K562 (cell line): ENCODE measurements at regions not wholly inside any gene's neighbourhood (a gene's known extent, or its start where the extent isn't known, plus 50 kb on each side); places are given as distances from the start of the nearest gene placed in this dataset.

Experiments used
- ATAC-seq: fragments of 200-7000 bp; cut with Tn5 transposase; 3 replicates; pipeline ENCODE4 v1.9.1; 2020; ENCODE audit warnings: moderate library complexity
- BruUV-seq: library from RNA; stranded (reverse); fragments of 400-500 nt; replicated peaks from 2 replicates; lab custom pipeline; 2021; lab: Mats Ljungman, UMichigan
- CTCF ChIA-PET: fragments of 300-600 bp; formaldehyde crosslinking; extraction: SDS; loops from one replicate; lab custom pipeline; 2021; ENCODE audit warnings: low intra/inter-chr PET ratio; lab: Yijun Ruan, JAX
- POLR2A ChIA-PET: fragments of 300-600, 350-650 bp; sonication (Branson Sonifier 250); formaldehyde crosslinking; extraction: SDS; loops from one replicate; lab custom pipeline; 2021; ENCODE audit warnings: antibody characterized with exemption, inconsistent platforms; lab: Yijun Ruan, JAX
- DNase-seq, 4 experiments: peaks; one replicate each; pipeline versions ENCODE4 v3.0.0 to v3.0.0-alpha.2; 2011 to 2018; ENCODE audit warnings: low spot score in 3 of 4, mixed read lengths in 3 of 4; ENCODE audit errors: extremely low read depth in 1 of 4
- FAIRE-seq: peaks from 2 replicates; lab custom pipeline; 2011; peaks lifted over from hg19 to GRCh38; lab: Jason Lieb, UNC
- H2AFZ ChIP-seq: 2 replicates; pipeline ENCODE4 v1.6.0; 2011; ENCODE audit warnings: low read depth, low read length, control low read depth, inconsistent platforms
- H3K27ac ChIP-seq: fragments of 200-600 bp; 3 replicates; pipeline ENCODE4 v1.8.0; 2011; ENCODE audit warnings: low read depth, mild to moderate bottlenecking, control low read depth, inconsistent platforms, low read length, moderate library complexity, mixed read lengths; ENCODE audit errors: extremely low read depth
- H3K27me3 ChIP-seq, 2 experiments: fragments of 300-600 bp in 1 of 2; 2 replicates in 1 of 2; 3 replicates in 1 of 2; pipeline versions ENCODE4 v1.6.0 to v1.8.0; 2011; ENCODE audit warnings: inconsistent platforms in 2 of 2, low read length in 2 of 2, mild to moderate bottlenecking in 1 of 2, mixed read lengths in 1 of 2, moderate library complexity in 1 of 2; ENCODE audit not compliant: control insufficient read depth in 2 of 2, insufficient read depth in 2 of 2
- H3K36me3 ChIP-seq: fragments of 300-600 bp; 3 replicates; pipeline ENCODE4 v1.8.0; 2011; ENCODE audit warnings: mild to moderate bottlenecking, low read length, inconsistent platforms; ENCODE audit not compliant: control insufficient read depth, insufficient read depth
- H3K4me1 ChIP-seq, 2 experiments: fragments of 200-600 bp in 1 of 2; replicated peaks in 1 of 2; 2 replicates in 1 of 2; 3 replicates in 1 of 2; pipeline versions ENCODE4 v1.5.1 to v1.8.0; 2011; ENCODE audit warnings: inconsistent platforms in 2 of 2, low read length in 2 of 2, mild to moderate bottlenecking in 1 of 2, mixed read lengths in 1 of 2, moderate library complexity in 1 of 2; ENCODE audit not compliant: control insufficient read depth in 2 of 2, insufficient read depth in 2 of 2
- H3K4me2 ChIP-seq: 2 replicates; pipeline ENCODE4 v1.6.1; 2011; ENCODE audit warnings: low read length, control low read depth, inconsistent platforms, mixed read lengths; ENCODE audit not compliant: insufficient read depth
- H3K4me3 ChIP-seq: fragments of 200-600 bp; sonication (generic), shearing (Covaris generic); 2 replicates; pipeline ENCODE4 v1.5.1; 2016; ENCODE audit warnings: control low read depth, inconsistent platforms
- H3K79me2 ChIP-seq: fragments of 200-600 bp; 3 replicates; pipeline ENCODE4 v1.8.0; 2011; ENCODE audit warnings: low read length, inconsistent platforms; ENCODE audit not compliant: control insufficient read depth, insufficient read depth
- H3K9ac ChIP-seq, 2 experiments: 2 replicates each; pipeline versions ENCODE4 v1.6.0 to v1.6.1; 2011; ENCODE audit warnings: low read depth in 2 of 2, low read length in 2 of 2, control low read depth in 1 of 2, inconsistent platforms in 1 of 2, mild to moderate bottlenecking in 1 of 2, mixed read lengths in 1 of 2; ENCODE audit not compliant: insufficient read depth in 1 of 2
- H3K9me1 ChIP-seq: one replicate; pipeline ENCODE4 v1.6.0; 2011; ENCODE audit warnings: inconsistent platforms, mild to moderate bottlenecking, low read length, moderate library complexity; ENCODE audit not compliant: control insufficient read depth, insufficient read depth
- H3K9me3 ChIP-seq: replicated peaks from 2 replicates; pipeline ENCODE4 v1.5.1; 2011; ENCODE audit warnings: low read depth, low read length, inconsistent platforms; ENCODE audit not compliant: control insufficient read depth, insufficient read depth
- H4K20me1 ChIP-seq: replicated peaks from 2 replicates; pipeline ENCODE4 v1.6.1; 2011; ENCODE audit warnings: low read length, inconsistent platforms, mixed read lengths; ENCODE audit not compliant: control insufficient read depth, insufficient read depth
- EWSR1 ChIP-seq: fragments of 450-650 bp; IDR thresholded peaks from 2 replicates; pipeline ENCODE4 v1.6.1; 2018; ENCODE audit warnings: borderline replicate concordance, mild to moderate bottlenecking, low read depth, moderate library complexity; ENCODE audit not compliant: partially characterized antibody
- GTF2F1 ChIP-seq: IDR thresholded peaks from 2 replicates; pipeline ENCODE4 v1.6.1; 2011; ENCODE audit warnings: low read depth, low read length, improper control_type of control experiment
- HCFC1 ChIP-seq: IDR thresholded peaks from 2 replicates; pipeline ENCODE4 v1.6.1; 2012; ENCODE audit warnings: low read depth, low read length, improper control_type of control experiment
- SIN3A ChIP-seq, 2 experiments: fragments of 150-350 bp in 1 of 2; IDR thresholded peaks; 2 replicates each; pipeline ENCODE4 v1.6.1; 2011 to 2016; ENCODE audit warnings: borderline replicate concordance in 2 of 2, low read depth in 2 of 2, low read length in 2 of 2, mild to moderate bottlenecking in 2 of 2, moderate library complexity in 2 of 2; ENCODE audit not compliant: control insufficient read depth in 1 of 2
- SP1 ChIP-seq: sonication (generic); formaldehyde crosslinking; IDR thresholded peaks from 2 replicates; pipeline ENCODE4 v1.8.1; 2022; ENCODE audit warnings: mild to moderate bottlenecking, missing genetic modification reagents
- ZNF354B ChIP-seq: fragments of 250-450 bp; sonication (Bioruptor Pico); IDR thresholded peaks from 2 replicates; pipeline ENCODE4 v1.4.0; 2020
- ZNF507 ChIP-seq: conservative IDR thresholded peaks from 2 replicates; pipeline ENCODE4 v1.6.1; 2017; ENCODE audit warnings: missing genetic modification characterization, missing compliant biosample characterization
- WGBS: fragments of 100-300 bp; shearing (Covaris generic); methylation state at CpG from one replicate; pipeline ENCODE4 v1.1.6; 2016; ENCODE audit warnings: low coverage, mixed read lengths; ENCODE audit not compliant: insufficient coverage; ENCODE audit errors: missing lambda C conversion rate; 5-methylcytosine and 5-hydroxymethylcytosine counted together
- in situ Hi-C: fragments of 300-500 bp; cut with MboI; formaldehyde crosslinking; loops from 4 replicates; pipeline ENCODE4 v1.15.0; 2018; ENCODE audit warnings: inconsistent platforms, mixed read lengths
- intact Hi-C: fragments of 100-400 bp; cut with micrococcal nuclease; formaldehyde crosslinking; loops from 2 replicates; pipeline ENCODE4 v1.14.2; 2022

GRCh38 chr7:123051916-123052315 is 56.4 kb upstream of the TAS2R16 start:
- 0% methylated on average over 1 of the region's 1 CpG for WGBS

GRCh38 chr7:123047955-123048354 is 52.5 kb upstream of the TAS2R16 start:
- ChIA-PET POLR2A (no interaction called here), CTCF (no interaction called here)
- H3K9me3 ChIP-seq: peaks cover 3% of the 10 kb centered on the region
- H4K20me1 ChIP-seq: no peaks in the 10 kb centered on the region
- BruUV-seq: no TSS peak
- intact Hi-C loops (no loop called here), in situ Hi-C loops (no loop called here)
- no peak for FAIRE-seq
- H3K36me3 ChIP-seq: no peaks in the 10 kb centered on the region
- TF ChIP-seq ZNF507 (tag): peak; percentile 94
- peak; percentile 75 for TF ChIP-seq ZNF354B (CRISPR knock-in tag)
- no peak for TF ChIP-seq SP1 (CRISPR knock-in tag)
- no peak for TF ChIP-seq SIN3A (IDR thresholded peaks at IDR 0.05; ENCODE audit: borderline replicate concordance in 2 of 2, control insufficient read depth in 1 of 2, low read depth in 2 of 2, low read length in 2 of 2)
- no peak overlapping the region for H3K9ac ChIP-seq
- no peaks in the 10 kb centered on the region for H3K79me2 ChIP-seq
- no peaks in the 10 kb centered on the region for H3K9me1 ChIP-seq
- no peak overlapping the region for H3K4me3 ChIP-seq
- no peaks in the 10 kb centered on the region for H3K27me3 ChIP-seq
- no peak for ATAC-seq
- DNase-seq: no peak
- H3K4me2 ChIP-seq: no peak overlapping the region
- no peak overlapping the region for H3K27ac ChIP-seq
- no peak overlapping the region for H2AFZ ChIP-seq
- no peaks in the 10 kb centered on the region for H3K4me1 ChIP-seq

More at GRCh38 chr7:123051916-123052315, 56.4 kb upstream of the TAS2R16 start:
- BruUV-seq: no TSS peak
- Histone ChIP-seq H3K36me3 (no peaks in the 10 kb centered on the region), H3K4me3 (no peak overlapping the region), H4K20me1 (no peaks in the 10 kb centered on the region), H3K9me3 (no peaks in the 10 kb centered on the region; the same call in 1 of the 2 replicates), H2AFZ (no peak overlapping the region), H3K27ac (no peak overlapping the region), H3K9me1 (no peaks in the 10 kb centered on the region), H3K79me2 (no peaks in the 10 kb centered on the region), H3K4me1 (no peaks in the 10 kb centered on the region), H3K9ac (no peak overlapping the region), H3K4me2 (no peak overlapping the region), H3K27me3 (no peaks in the 10 kb centered on the region)
- ATAC-seq (no peak), DNase-seq (no peak), FAIRE-seq (no peak)
- CTCF ChIA-PET: no interaction called here
- POLR2A ChIA-PET: no interaction called here
- no peak for TF ChIP-seq HCFC1
- no peak for TF ChIP-seq GTF2F1
- TF ChIP-seq EWSR1: no peak
- intact Hi-C loops (no loop called here), in situ Hi-C loops (no loop called here)
